A549 (cell line): ENCODE measurements at regions not wholly inside any gene's neighbourhood (a gene's known extent, or its start where the extent isn't known, plus 50 kb on each side); places are given as distances from the start of the nearest gene placed in this dataset.

ENCODE experiments used
- ATAC-seq, 2 experiments: fragments of 200-7000 bp in 1 of 2; fragments of >200 bp in 1 of 2; cut with Nextera tagmentation in 1 of 2; cut with Tn5 transposase in 1 of 2; 3 replicates each; pipeline versions ENCODE4 v1.8.0 to v1.9.1; 2018 to 2020; ENCODE audit warnings: mild to moderate bottlenecking in 1 of 2, moderate library complexity in 1 of 2
- CTCF ChIA-PET: fragments of 300-600 bp; sonication (Branson Sonifier 250); formaldehyde crosslinking; extraction: SDS; loops from one replicate; lab custom pipeline; 2021; ENCODE audit warnings: antibody characterized with exemption, inconsistent platforms; lab: Yijun Ruan, JAX
- POLR2A ChIA-PET: fragments of 350-600 bp; formaldehyde crosslinking; extraction: SDS; loops from one replicate; lab custom pipeline; 2021; ENCODE audit warnings: antibody characterized with exemption, inconsistent platforms; lab: Yijun Ruan, JAX
- DNase-seq, 2 experiments: peaks; one replicate each; pipeline versions ENCODE4 v3.0.0 to v3.0.0-alpha.2; 2011 to 2016; ENCODE audit warnings: low read depth in 1 of 2, low spot score in 1 of 2
- FAIRE-seq: peaks from 2 replicates; lab custom pipeline; 2011; peaks lifted over from hg19 to GRCh38; lab: Jason Lieb, UNC
- H3K27ac ChIP-seq, 2 experiments: fragments of >200 bp; sonication (Bioruptor Twin); formaldehyde crosslinking; 3 replicates each; pipeline ENCODE4 v1.5.1; 2016 to 2017
- H3K4me1 ChIP-seq: fragments of >200 bp; sonication (Bioruptor Twin); formaldehyde crosslinking; 3 replicates; pipeline ENCODE4 v1.6.1; 2016
- H3K4me2 ChIP-seq: fragments of >200 bp; sonication (Bioruptor Twin); formaldehyde crosslinking; 3 replicates; pipeline ENCODE4 v1.6.1; 2016
- H3K4me3 ChIP-seq: fragments of >200 bp; sonication (Bioruptor Twin); formaldehyde crosslinking; 3 replicates; pipeline ENCODE4 v1.5.1; 2016
- H3K9me3 ChIP-seq: fragments of >200 bp; sonication (Bioruptor Twin); formaldehyde crosslinking; 3 replicates; pipeline ENCODE4 v1.6.1; 2016
- CBX2 ChIP-seq: fragments of 200-600 bp; sonication (generic); IDR thresholded peaks from 2 replicates; pipeline ENCODE4 v1.6.1; 2016; ENCODE audit warnings: low read depth, mild to moderate bottlenecking, borderline replicate concordance
- CBX8 ChIP-seq: fragments of 200-600 bp; sonication (generic); IDR thresholded peaks from 2 replicates; pipeline ENCODE4 v1.6.1; 2016
- CEBPB ChIP-seq, 2 experiments: fragments of >200 bp in 1 of 2; sonication (Bioruptor Twin) in 1 of 2; formaldehyde crosslinking in 1 of 2; IDR thresholded peaks; 2 replicates each; pipeline ENCODE4 v1.6.1; 2012 to 2016
- ESRRA ChIP-seq: fragments of 150-350 bp; IDR thresholded peaks from 2 replicates; pipeline ENCODE4 v1.6.1; 2014; ENCODE audit warnings: mild to moderate bottlenecking, low read length, borderline replicate concordance
- GATA3 ChIP-seq: IDR thresholded peaks from 2 replicates; pipeline ENCODE4 v1.6.1; 2012; ENCODE audit warnings: borderline replicate concordance
- HOXB13 ChIP-seq: fragments of 250-450 bp; sonication (Bioruptor Pico); IDR thresholded peaks from 2 replicates; pipeline ENCODE4 v1.5.0; 2020; ENCODE audit warnings: low read depth, mild to moderate bottlenecking, moderate library complexity
- JUN ChIP-seq, 2 experiments: fragments of >200 bp; sonication (Bioruptor Twin); formaldehyde crosslinking; IDR thresholded peaks; 2 replicates in 1 of 2; 3 replicates in 1 of 2; pipeline ENCODE4 v1.6.1; 2016 to 2017
- KDM1A ChIP-seq: fragments of 200-600 bp; sonication (generic); IDR thresholded peaks from 2 replicates; pipeline ENCODE4 v1.6.1; 2016; ENCODE audit warnings: low read depth, mild to moderate bottlenecking
- MAFK ChIP-seq: fragments of 450-650 bp; IDR thresholded peaks from 2 replicates; pipeline ENCODE4 v1.6.1; 2014; ENCODE audit not compliant: partially characterized antibody
- NFE2L2 ChIP-seq: fragments of 150-350 bp; conservative IDR thresholded peaks from 2 replicates; pipeline ENCODE4 v1.6.1; 2014; ENCODE audit warnings: low read length
- RARB ChIP-seq: fragments of 250-450 bp; sonication (Bioruptor Pico); IDR thresholded peaks from 2 replicates; pipeline ENCODE4 v1.8.0; 2021; ENCODE audit warnings: mild to moderate bottlenecking, moderate library complexity
- RCOR1 ChIP-seq: fragments of 150-350 bp; IDR thresholded peaks from 2 replicates; pipeline ENCODE4 v1.6.1; 2014; ENCODE audit warnings: antibody characterized with exemption, low read length, low read depth
- RNF2 ChIP-seq: fragments of 200-600 bp; sonication (generic); IDR thresholded peaks from 2 replicates; pipeline ENCODE4 v1.6.1; 2016; ENCODE audit warnings: low read depth, mild to moderate bottlenecking, antibody characterized with exemption, moderate library complexity, borderline replicate concordance
- ZNF302 ChIP-seq: fragments of 250-450 bp; sonication (Bioruptor Pico); IDR thresholded peaks from 2 replicates; pipeline ENCODE4 v1.9.0; 2021; ENCODE audit warnings: inconsistent platforms, mild to moderate bottlenecking, moderate library complexity
- WGBS: methylation state at CpG from one replicate; pipeline ENCODE4 v1.1.6; 2017; ENCODE audit errors: missing lambda C conversion rate; 5-methylcytosine and 5-hydroxymethylcytosine counted together
- TF ChIP-seq, protein P1 (sequence below): fragments of 250-450 bp; sonication (Bioruptor Pico); IDR thresholded peaks from 2 replicates; pipeline ENCODE4 v1.5.0; 2021; ENCODE audit warnings: mild to moderate bottlenecking, moderate library complexity, borderline replicate concordance
- TF ChIP-seq, protein P2 (sequence below): fragments of 250-450 bp; sonication (Bioruptor Pico); IDR thresholded peaks from 2 replicates; pipeline ENCODE4 v1.5.0; 2020; ENCODE audit warnings: low read depth, mild to moderate bottlenecking, moderate library complexity
- TF ChIP-seq, protein P3 (sequence below): IDR thresholded peaks from 2 replicates; pipeline ENCODE4 v1.6.1; 2012; ENCODE audit warnings: low read depth, borderline replicate concordance
- TF ChIP-seq, protein P4 (sequence below): fragments of 200-600 bp; sonication (generic); IDR thresholded peaks from 2 replicates; pipeline ENCODE4 v1.6.1; 2016; ENCODE audit warnings: antibody characterized with exemption, mild to moderate bottlenecking, moderate library complexity
- TF ChIP-seq, protein P5 (sequence below): fragments of 150-350 bp; IDR thresholded peaks from 2 replicates; pipeline ENCODE4 v1.6.1; 2014; ENCODE audit warnings: low read depth, mild to moderate bottlenecking, low read length
- TF ChIP-seq, protein P6 (sequence below): fragments of >200 bp; sonication (Bioruptor Twin); formaldehyde crosslinking; IDR thresholded peaks from 3 replicates; pipeline ENCODE4 v1.6.1; 2016

- Histone ChIP-seq H3K4me2 (no peak overlapping the region), H3K27ac (no peak overlapping the region)
- POLR2A ChIA-PET = no interaction called here
- WGBS = 68% methylated on average over 8 of the region's 8 CpGs
- TF ChIP-seq NFE2L2 (no peak), JUN (IDR thresholded peaks at IDR 0.05) (no peak), KDM1A (no peak), RARB (CRISPR knock-in tag) (no peak), RNF2 (no peak), CEBPB (IDR thresholded peaks at IDR 0.05) (no peak), ZNF302 (CRISPR knock-in tag) (no peak), GATA3 (no peak), RCOR1 (no peak), ESRRA (no peak), CBX2 (no peak)
- TF ChIP-seq, protein P1, sequence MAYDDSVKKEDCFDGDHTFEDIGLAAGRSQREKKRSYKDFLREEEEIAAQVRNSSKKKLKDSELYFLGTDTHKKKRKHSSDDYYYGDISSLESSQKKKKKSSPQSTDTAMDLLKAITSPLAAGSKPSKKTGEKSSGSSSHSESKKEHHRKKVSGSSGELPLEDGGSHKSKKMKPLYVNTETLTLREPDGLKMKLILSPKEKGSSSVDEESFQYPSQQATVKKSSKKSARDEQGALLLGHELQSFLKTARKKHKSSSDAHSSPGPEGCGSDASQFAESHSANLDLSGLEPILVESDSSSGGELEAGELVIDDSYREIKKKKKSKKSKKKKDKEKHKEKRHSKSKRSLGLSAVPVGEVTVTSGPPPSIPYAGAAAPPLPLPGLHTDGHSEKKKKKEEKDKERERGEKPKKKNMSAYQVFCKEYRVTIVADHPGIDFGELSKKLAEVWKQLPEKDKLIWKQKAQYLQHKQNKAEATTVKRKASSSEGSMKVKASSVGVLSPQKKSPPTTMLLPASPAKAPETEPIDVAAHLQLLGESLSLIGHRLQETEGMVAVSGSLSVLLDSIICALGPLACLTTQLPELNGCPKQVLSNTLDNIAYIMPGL (CRISPR knock-in tag) = no peak
- TF ChIP-seq, protein P2, sequence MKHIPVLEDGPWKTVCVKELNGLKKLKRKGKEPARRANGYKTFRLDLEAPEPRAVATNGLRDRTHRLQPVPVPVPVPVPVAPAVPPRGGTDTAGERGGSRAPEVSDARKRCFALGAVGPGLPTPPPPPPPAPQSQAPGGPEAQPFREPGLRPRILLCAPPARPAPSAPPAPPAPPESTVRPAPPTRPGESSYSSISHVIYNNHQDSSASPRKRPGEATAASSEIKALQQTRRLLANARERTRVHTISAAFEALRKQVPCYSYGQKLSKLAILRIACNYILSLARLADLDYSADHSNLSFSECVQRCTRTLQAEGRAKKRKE (CRISPR knock-in tag) = no peak
- TF ChIP-seq, all 56 proteins: peak for 0
- peaks cover 14% of the 10 kb centered on the region for H3K4me1 ChIP-seq
- no peak for FAIRE-seq
- CTCF ChIA-PET = interaction anchor here (2.5 kb wide), 1 partner anchor 231 kb away, joined by 8 read pairs; no protein-coding TSS in a partner anchor
- H3K9me3 ChIP-seq = 0 out of 3 replicates have a peak, but pooled peaks cover 3% of the 10 kb centered on the region
- no peak for ATAC-seq
- DNase-seq = no peak
- no peak overlapping the region for H3K4me3 ChIP-seq
Measured at GRCh38 chr10:124158592-124158991, 65.2 kb upstream of the CHST15 start.

DNA sequence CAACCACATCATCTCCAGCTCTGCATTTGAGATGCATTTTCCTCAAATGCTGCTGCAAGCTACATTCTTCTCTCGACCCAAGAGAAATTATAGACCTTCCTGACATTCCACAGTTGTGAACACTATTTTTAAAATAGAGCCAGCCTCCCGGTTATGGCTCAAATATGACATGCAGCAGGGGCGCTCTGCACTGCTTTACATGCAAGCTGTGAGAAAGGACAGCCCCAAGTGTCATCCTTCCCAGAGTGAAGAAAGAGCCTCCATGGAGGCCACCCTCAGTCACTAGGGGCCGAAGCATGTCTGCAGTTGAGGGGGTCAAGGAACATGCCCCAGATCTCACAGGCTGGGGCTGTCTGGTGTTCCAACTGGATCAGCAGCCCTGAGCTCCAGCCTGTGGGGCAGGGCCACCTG lies 63.9 kb upstream of the CHST15 start:
- FAIRE-seq = no peak
- H3K4me1 ChIP-seq = peaks cover 27% of the 10 kb centered on the region
- ATAC-seq = no peak
- H3K4me3 ChIP-seq = no peak overlapping the region
- H3K4me2 ChIP-seq = no peak overlapping the region
- TF ChIP-seq, protein P3, sequence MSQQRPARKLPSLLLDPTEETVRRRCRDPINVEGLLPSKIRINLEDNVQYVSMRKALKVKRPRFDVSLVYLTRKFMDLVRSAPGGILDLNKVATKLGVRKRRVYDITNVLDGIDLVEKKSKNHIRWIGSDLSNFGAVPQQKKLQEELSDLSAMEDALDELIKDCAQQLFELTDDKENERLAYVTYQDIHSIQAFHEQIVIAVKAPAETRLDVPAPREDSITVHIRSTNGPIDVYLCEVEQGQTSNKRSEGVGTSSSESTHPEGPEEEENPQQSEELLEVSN = no peak
- TF ChIP-seq, protein P4, sequence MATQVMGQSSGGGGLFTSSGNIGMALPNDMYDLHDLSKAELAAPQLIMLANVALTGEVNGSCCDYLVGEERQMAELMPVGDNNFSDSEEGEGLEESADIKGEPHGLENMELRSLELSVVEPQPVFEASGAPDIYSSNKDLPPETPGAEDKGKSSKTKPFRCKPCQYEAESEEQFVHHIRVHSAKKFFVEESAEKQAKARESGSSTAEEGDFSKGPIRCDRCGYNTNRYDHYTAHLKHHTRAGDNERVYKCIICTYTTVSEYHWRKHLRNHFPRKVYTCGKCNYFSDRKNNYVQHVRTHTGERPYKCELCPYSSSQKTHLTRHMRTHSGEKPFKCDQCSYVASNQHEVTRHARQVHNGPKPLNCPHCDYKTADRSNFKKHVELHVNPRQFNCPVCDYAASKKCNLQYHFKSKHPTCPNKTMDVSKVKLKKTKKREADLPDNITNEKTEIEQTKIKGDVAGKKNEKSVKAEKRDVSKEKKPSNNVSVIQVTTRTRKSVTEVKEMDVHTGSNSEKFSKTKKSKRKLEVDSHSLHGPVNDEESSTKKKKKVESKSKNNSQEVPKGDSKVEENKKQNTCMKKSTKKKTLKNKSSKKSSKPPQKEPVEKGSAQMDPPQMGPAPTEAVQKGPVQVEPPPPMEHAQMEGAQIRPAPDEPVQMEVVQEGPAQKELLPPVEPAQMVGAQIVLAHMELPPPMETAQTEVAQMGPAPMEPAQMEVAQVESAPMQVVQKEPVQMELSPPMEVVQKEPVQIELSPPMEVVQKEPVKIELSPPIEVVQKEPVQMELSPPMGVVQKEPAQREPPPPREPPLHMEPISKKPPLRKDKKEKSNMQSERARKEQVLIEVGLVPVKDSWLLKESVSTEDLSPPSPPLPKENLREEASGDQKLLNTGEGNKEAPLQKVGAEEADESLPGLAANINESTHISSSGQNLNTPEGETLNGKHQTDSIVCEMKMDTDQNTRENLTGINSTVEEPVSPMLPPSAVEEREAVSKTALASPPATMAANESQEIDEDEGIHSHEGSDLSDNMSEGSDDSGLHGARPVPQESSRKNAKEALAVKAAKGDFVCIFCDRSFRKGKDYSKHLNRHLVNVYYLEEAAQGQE = no peak
- TF ChIP-seq MAFK (no peak), JUN (IDR thresholded peaks at IDR 0.05) (no peak), RARB (CRISPR knock-in tag) (no peak), GATA3 (no peak), HOXB13 (CRISPR knock-in tag) (no peak), CBX8 (no peak)
- TF ChIP-seq, protein P5, sequence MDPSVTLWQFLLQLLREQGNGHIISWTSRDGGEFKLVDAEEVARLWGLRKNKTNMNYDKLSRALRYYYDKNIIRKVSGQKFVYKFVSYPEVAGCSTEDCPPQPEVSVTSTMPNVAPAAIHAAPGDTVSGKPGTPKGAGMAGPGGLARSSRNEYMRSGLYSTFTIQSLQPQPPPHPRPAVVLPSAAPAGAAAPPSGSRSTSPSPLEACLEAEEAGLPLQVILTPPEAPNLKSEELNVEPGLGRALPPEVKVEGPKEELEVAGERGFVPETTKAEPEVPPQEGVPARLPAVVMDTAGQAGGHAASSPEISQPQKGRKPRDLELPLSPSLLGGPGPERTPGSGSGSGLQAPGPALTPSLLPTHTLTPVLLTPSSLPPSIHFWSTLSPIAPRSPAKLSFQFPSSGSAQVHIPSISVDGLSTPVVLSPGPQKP = no peak
- TF ChIP-seq, protein P6, sequence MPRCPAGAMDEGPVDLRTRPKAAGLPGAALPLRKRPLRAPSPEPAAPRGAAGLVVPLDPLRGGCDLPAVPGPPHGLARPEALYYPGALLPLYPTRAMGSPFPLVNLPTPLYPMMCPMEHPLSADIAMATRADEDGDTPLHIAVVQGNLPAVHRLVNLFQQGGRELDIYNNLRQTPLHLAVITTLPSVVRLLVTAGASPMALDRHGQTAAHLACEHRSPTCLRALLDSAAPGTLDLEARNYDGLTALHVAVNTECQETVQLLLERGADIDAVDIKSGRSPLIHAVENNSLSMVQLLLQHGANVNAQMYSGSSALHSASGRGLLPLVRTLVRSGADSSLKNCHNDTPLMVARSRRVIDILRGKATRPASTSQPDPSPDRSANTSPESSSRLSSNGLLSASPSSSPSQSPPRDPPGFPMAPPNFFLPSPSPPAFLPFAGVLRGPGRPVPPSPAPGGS = no peak
- no peak overlapping the region; a peak in 1 of 6 replicates for H3K27ac ChIP-seq
- 74% methylated on average over 4 of the region's 4 CpGs for whole genome bisulfite sequencing
- CTCF ChIA-PET = interaction anchor here (0.7 to 2.7 kb wide), 4 partner anchors 21 to 850 kb away, joined by 3 to 15 read pairs (median 6); no protein-coding TSS in a partner anchor
- POLR2A ChIA-PET = no interaction called here
- DNase-seq = no peak
- 0 out of 3 replicates have a peak, but pooled peaks cover 3% of the 10 kb centered on the region for H3K9me3 ChIP-seq
